Muscle of leg (tissue), 3 donors: ENCODE measurements at regions not wholly inside any gene's neighbourhood (a gene's known extent, or its start where the extent isn't known, plus 50 kb on each side); places are given as distances from the start of the nearest gene placed in this dataset.

Experiments used
- DNase-seq: peaks from one replicate; pipeline ENCODE4 v3.0.0; 2013
- H3K27ac ChIP-seq: one replicate; pipeline ENCODE4 v1.5.1; 2013; ENCODE audit warnings: mild to moderate bottlenecking, low read length, control low read depth
- H3K27me3 ChIP-seq: one replicate; pipeline ENCODE4 v1.6.1; 2013; ENCODE audit warnings: low read length; ENCODE audit not compliant: control insufficient read depth, insufficient read depth
- H3K36me3 ChIP-seq: one replicate; pipeline ENCODE4 v1.6.1; 2013; ENCODE audit warnings: low read length; ENCODE audit not compliant: control insufficient read depth, insufficient read depth
- H3K4me1 ChIP-seq: one replicate; pipeline ENCODE4 v1.6.1; 2013; ENCODE audit warnings: low read length; ENCODE audit not compliant: control insufficient read depth, insufficient read depth
- H3K4me3 ChIP-seq: one replicate; pipeline ENCODE4 v1.5.1; 2013; ENCODE audit warnings: low read length, control low read depth
- H3K9me3 ChIP-seq: replicated peaks from 2 replicates; pipeline ENCODE4 v1.6.1; 2013; ENCODE audit warnings: low read depth, low read length; ENCODE audit not compliant: control insufficient read depth
- WGBS: methylation state at CpG from one replicate; pipeline ENCODE4 v1.1.5; 2013; ENCODE audit warnings: missing lambda C conversion rate; ENCODE audit not compliant: insufficient coverage; 5-methylcytosine and 5-hydroxymethylcytosine counted together

DNA sequence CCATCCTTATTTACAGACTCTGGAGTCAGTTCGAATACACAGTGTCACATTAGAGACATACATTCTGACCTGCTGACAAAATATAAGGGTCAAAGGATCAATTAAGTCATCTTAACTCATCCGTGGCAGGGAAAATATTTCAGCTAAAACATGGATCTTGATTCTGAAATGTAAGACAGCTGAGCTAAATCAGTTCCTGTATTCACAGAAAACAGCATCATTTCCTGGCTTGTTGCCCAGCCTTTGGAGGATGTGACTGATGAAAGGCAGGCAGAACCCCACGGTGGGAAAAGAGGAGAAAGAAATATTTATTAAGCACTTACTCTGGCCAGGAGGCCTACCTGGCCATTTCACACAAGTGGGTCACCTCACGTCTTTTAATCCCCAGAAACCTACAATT lies 101.9 kb downstream of the GAS2L3 start:
- no peak overlapping the region for H3K4me3 ChIP-seq
- no peak overlapping the region for H3K27ac ChIP-seq
- no peaks in the 10 kb centered on the region for H3K36me3 ChIP-seq
- DNase-seq, result peak; percentile 84
- no peaks in the 10 kb centered on the region for H3K9me3 ChIP-seq
- WGBS, result no CpG with 5 or more reads among the region's 4 CpGs
- no peaks in the 10 kb centered on the region for H3K27me3 ChIP-seq
- H3K4me1 ChIP-seq, result peaks cover 10% of the 10 kb centered on the region

DNA sequence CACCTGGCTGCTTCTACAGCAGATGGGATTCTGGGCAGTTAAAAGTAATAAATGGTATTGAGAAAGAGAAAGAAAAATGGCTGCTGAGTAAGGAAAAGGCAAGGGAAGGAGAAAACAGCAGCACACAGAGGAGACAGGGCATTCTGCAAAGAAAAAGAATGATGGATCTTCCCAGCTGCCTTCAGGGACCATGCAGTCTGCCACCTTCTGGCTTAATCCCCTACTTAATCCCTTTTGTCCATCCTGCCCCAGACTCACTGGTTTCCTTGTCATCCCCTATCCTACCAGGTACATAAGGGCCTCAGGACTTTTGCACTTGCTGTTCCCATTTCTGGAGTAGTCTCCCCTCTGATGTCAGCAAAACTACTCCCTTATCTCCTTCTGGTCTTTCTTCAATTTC lies 107.6 kb downstream of the GAS2L3 start:
- no peak for DNase-seq

GRCh38 chr12:100682178-100682577 lies 108.7 kb downstream of the GAS2L3 start:
- peaks cover 9% of the 10 kb centered on the region for H3K9me3 ChIP-seq
- H3K36me3 ChIP-seq, result no peaks in the 10 kb centered on the region
- H3K27ac ChIP-seq, result no peak overlapping the region
- no peaks in the 10 kb centered on the region for H3K4me1 ChIP-seq
- H3K27me3 ChIP-seq, result no peaks in the 10 kb centered on the region
- H3K4me3 ChIP-seq, result no peak overlapping the region
- no peak for DNase-seq
- WGBS, result no CpG with 5 or more reads among the region's 2 CpGs

More for the DNA sequence above, 107.6 kb downstream of the GAS2L3 start:
- Histone ChIP-seq H3K36me3 (no peaks in the 10 kb centered on the region), H3K4me3 (no peak overlapping the region), H3K4me1 (no peaks in the 10 kb centered on the region), H3K27me3 (no peaks in the 10 kb centered on the region), H3K9me3 (peaks cover 9% of the 10 kb centered on the region), H3K27ac (no peak overlapping the region)

DNA sequence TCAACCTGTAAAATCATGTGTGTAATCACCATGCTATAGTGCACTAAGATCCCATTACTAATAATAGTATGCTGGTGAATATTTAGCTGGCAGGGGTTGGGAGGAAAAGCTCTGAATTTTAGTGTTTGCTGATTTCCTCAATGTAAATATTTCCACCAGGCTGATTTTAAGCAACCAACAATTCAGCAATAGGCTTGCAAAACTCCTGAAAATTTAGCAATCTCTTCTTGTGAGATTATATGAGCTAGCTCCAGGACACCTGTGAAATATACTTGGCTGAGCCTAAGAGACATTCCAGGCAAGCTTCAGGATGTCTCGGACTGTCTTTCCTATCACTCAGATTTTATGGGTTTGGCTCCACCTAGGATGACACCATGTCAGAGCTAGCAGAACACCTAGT lies 106.9 kb upstream of the ANO4 start:
- Histone ChIP-seq H3K27ac (no peak overlapping the region), H3K27me3 (no peaks in the 10 kb centered on the region), H3K9me3 (peaks cover 9% of the 10 kb centered on the region), H3K36me3 (no peaks in the 10 kb centered on the region), H3K4me3 (no peak overlapping the region), H3K4me1 (no peaks in the 10 kb centered on the region)
- no peak for DNase-seq
- 75% methylated on average over 1 of the region's 1 CpG for WGBS

DNA sequence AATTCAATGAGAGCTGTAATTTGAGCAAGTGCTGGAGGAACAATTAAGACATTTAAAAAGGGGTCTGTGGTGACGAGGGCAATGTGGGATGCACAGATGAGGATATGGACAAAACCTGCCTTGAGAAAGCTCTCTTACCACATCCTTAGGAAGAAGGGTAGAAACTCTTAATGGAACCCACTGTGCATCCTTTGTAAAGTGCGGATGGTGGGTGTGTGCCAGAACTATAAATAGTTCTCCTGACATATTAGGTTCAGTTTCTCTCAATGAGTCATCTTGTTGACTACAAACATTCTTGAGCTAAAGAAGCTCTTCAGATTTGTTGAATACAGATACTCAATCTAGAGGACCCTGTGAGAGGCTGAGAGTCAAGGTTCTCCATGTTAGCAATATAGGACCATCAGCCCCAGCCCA lies 106.1 kb upstream of the ANO4 start:
- H3K27ac ChIP-seq, result no peak overlapping the region
- H3K36me3 ChIP-seq, result no peaks in the 10 kb centered on the region
- H3K4me3 ChIP-seq, result no peak overlapping the region
- no peak for DNase-seq
- H3K27me3 ChIP-seq, result no peaks in the 10 kb centered on the region
- 43% methylated on average over 1 of the region's 2 CpGs for WGBS
- H3K9me3 ChIP-seq, result peaks cover 9% of the 10 kb centered on the region
- no peaks in the 10 kb centered on the region for H3K4me1 ChIP-seq

DNA sequence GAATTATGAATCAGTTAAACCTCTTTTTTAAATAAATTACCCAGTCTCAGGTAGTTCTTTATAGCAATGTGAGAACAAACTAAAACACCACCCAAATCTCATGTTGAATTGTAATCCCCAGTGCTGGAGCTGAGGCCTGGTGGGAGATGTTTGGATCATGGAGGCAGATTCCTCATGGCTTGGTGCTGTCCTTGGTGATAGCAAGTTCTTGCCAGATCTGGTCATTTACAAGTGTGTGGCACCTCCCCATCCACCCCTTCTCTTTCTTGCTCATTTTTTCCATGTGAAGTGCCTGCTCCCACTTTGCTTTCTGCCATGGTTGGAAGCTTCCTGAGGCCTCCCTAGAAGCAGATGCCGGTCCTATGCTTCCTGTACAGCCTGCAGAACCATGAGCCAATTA lies 102.1 kb upstream of the ANO4 start:
- Histone ChIP-seq H3K4me1 (no peaks in the 10 kb centered on the region), H3K36me3 (no peaks in the 10 kb centered on the region), H3K27ac (no peak overlapping the region), H3K27me3 (no peaks in the 10 kb centered on the region), H3K4me3 (no peak overlapping the region), H3K9me3 (no peaks in the 10 kb centered on the region)
- no CpG with 5 or more reads among the region's 1 CpG for WGBS
- DNase-seq, result no peak

DNA sequence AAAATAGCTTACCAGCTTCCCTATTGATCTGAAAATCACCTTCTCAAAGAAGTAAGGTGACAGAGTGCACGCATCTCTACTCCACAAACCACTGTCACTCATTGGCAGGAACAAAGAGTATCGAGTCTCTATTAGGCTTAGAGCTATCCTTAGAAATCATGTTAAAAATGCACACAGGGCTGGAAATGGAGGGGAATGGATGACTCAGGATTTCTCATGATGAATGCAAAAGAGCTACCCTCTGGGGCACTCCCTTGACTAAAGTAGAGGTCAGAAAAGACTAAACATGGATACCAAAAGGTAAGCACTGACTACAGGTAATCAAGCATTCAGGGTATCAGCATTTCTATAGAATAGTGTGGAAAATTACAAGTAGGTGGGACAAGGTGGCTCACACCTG lies 96.1 kb upstream of the ANO4 start:
- Histone ChIP-seq H3K27me3 (no peaks in the 10 kb centered on the region), H3K36me3 (no peaks in the 10 kb centered on the region), H3K9me3 (no peaks in the 10 kb centered on the region), H3K27ac (no peak overlapping the region), H3K4me1 (no peaks in the 10 kb centered on the region), H3K4me3 (no peak overlapping the region)
- DNase-seq, result no peak
- WGBS, result no CpG with 5 or more reads among the region's 2 CpGs

DNA sequence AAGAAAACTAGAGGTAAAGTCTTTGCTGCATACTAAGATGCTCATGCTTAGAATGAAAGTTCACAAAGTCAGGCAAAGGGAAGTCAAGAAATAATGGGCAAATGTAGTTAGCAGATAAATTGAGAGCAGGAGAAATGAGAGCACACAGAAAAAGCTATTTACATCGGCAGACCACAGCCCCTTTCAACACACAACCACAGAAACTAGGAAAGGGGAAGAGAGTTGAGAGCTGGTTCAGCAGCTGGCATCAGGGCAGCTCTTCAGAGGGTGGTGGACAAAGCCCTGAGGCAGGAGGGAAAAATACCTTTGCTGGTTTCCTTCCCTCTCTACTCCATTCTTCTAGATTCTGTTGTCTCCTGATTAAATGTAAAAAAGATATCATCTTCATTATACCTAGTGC lies 95.4 kb upstream of the ANO4 start:
- WGBS, result no CpG with 5 or more reads among the region's 1 CpG
- H3K4me1 ChIP-seq, result no peaks in the 10 kb centered on the region
- no peaks in the 10 kb centered on the region for H3K27me3 ChIP-seq
- DNase-seq, result peak; percentile 51
- no peak overlapping the region for H3K27ac ChIP-seq
- no peak overlapping the region for H3K4me3 ChIP-seq
- H3K36me3 ChIP-seq, result no peaks in the 10 kb centered on the region
- H3K9me3 ChIP-seq, result no peaks in the 10 kb centered on the region

DNA sequence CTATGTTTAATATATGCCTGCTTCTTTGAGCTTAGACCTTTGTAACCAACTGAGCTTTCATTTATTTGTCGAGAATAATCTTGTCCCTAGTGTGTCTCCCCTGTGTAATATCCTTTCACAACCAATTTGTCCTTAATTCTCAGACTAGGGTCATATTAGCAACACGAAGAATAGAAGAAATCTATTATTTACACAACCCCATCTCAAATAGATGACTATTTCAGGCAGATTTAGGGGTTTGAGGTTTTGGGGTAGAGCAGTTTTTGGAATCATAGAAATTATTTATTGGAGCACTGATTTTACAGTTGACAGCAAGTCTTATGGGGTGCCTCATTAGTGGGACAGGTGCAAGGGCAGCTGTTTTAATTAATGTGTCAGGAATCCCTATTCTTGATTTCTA lies 91.2 kb upstream of the ANO4 start:
- Histone ChIP-seq H3K4me3 (no peak overlapping the region), H3K9me3 (no peaks in the 10 kb centered on the region), H3K27me3 (no peaks in the 10 kb centered on the region), H3K4me1 (no peaks in the 10 kb centered on the region), H3K36me3 (no peaks in the 10 kb centered on the region), H3K27ac (no peak overlapping the region)
- 60% methylated on average over 1 of the region's 2 CpGs for WGBS
- DNase-seq, result no peak

DNA sequence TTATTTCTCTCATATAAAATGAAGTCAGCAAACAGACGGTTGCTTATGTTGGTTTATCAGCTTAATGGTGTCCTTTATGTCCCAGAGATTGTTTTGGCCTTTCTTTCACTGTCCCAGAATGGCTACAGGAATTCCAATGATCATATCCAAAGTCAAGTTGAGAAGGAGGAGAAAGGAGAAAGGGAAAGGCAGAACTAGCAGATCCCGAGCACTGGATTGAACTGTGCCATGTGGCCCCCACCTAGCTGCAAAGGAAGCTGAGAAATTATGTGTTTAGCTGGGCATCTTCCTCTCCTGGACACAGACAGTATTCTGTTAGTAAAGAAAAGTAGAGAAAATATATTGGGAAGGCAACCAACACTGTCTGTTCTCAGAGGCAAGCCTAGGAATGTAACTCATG lies 90.7 kb upstream of the ANO4 start:
- H3K4me3 ChIP-seq, result no peak overlapping the region
- no peak for DNase-seq
- H3K27ac ChIP-seq, result no peak overlapping the region
- 89% methylated on average over 1 of the region's 2 CpGs for WGBS
- H3K9me3 ChIP-seq, result no peaks in the 10 kb centered on the region
- H3K36me3 ChIP-seq, result no peaks in the 10 kb centered on the region
- no peaks in the 10 kb centered on the region for H3K27me3 ChIP-seq
- H3K4me1 ChIP-seq, result no peaks in the 10 kb centered on the region

DNA sequence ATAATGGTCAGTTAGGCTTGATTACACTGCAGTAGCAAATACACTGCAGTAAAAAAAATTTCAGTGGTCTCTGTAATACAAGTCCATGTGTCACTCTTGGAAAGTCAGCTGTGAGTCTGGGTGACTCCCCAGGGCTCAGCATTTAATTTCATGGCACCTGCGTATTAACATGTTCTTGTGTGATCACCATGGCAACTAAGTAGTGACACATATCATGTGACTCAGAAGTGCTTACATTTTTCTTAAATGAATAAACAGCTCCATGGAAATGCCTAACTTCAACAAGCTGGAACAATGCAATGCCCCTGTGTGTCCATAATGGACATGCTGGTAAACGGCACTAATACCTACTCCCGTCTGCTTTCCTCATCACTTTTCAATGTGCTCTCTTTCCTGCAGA lies 88.5 kb upstream of the ANO4 start:
- Histone ChIP-seq H3K27me3 (no peaks in the 10 kb centered on the region), H3K4me3 (no peak overlapping the region), H3K36me3 (no peaks in the 10 kb centered on the region), H3K4me1 (no peaks in the 10 kb centered on the region), H3K27ac (no peak overlapping the region), H3K9me3 (no peaks in the 10 kb centered on the region)
- WGBS, result 25% methylated on average over 2 of the region's 3 CpGs
- DNase-seq, result no peak
